ENCODE measurements at regions not wholly inside any gene's neighbourhood (a gene's known extent, or its start where the extent isn't known, plus 50 kb on each side); places are given as distances from the start of the nearest gene placed in this dataset.

GRCh38 chr22:48391171-48391711 lies 1436.4 kb downstream of the BRD1 start:
- Histone ChIP-seq H3K4me3 (ENCODE audit: low read length, poor library complexity, severe bottlenecking) (no peak overlapping the region), H3K9me3 (ENCODE audit: insufficient read depth, low read depth, low read length) (peaks cover 10% of the 10 kb centered on the region; the same call in 1 of the 2 replicates), H3K4me1 (ENCODE audit: insufficient read depth, low read length, poor library complexity, severe bottlenecking) (no peaks in the 10 kb centered on the region), H2AFZ (ENCODE audit: low read length) (no peak overlapping the region), H3K36me3 (ENCODE audit: insufficient read depth, low read length) (no peaks in the 10 kb centered on the region), H3K9me2 (replicated peaks; ENCODE audit: low read depth, low read length) (no peaks in the 10 kb centered on the region), H3K79me2 (ENCODE audit: insufficient read depth, low read length) (no peaks in the 10 kb centered on the region), H3K27me3 (ENCODE audit: insufficient read depth, low read length, poor library complexity, severe bottlenecking) (no peaks in the 10 kb centered on the region), H3K4me2 (ENCODE audit: low read depth, low read length, poor library complexity, severe bottlenecking) (no peak overlapping the region), H4K20me1 (ENCODE audit: insufficient read depth, low read length, poor library complexity, severe bottlenecking) (no peaks in the 10 kb centered on the region), H3K9ac (ENCODE audit: low read depth, low read length, poor library complexity, severe bottlenecking) (no peak overlapping the region), H3F3A (ENCODE audit: low read depth) (no peaks in the 10 kb centered on the region)
- no peak for TF ChIP-seq CTCF (conservative IDR thresholded peaks at IDR 0.05; ENCODE audit: low read length)
- TF ChIP-seq EZH2phosphoT487 (IDR thresholded peaks at IDR 0.05; ENCODE audit: borderline replicate concordance), result no peak

GRCh38 chr22:48389916-48390315 lies 1437.8 kb downstream of the BRD1 start:
- TF ChIP-seq CTCF (conservative IDR thresholded peaks at IDR 0.05; ENCODE audit: low read length), result no peak
- no peak for TF ChIP-seq EZH2phosphoT487 (IDR thresholded peaks at IDR 0.05; ENCODE audit: borderline replicate concordance)
- H3K27me3 ChIP-seq (ENCODE audit: insufficient read depth, low read length, poor library complexity, severe bottlenecking), result no peaks in the 10 kb centered on the region
- H3K4me2 ChIP-seq (ENCODE audit: low read depth, low read length, poor library complexity, severe bottlenecking), result no peak overlapping the region
- no peak overlapping the region for H3K4me3 ChIP-seq (ENCODE audit: low read length, poor library complexity, severe bottlenecking)
- no peaks in the 10 kb centered on the region for H3K36me3 ChIP-seq (ENCODE audit: insufficient read depth, low read length)
- H2AFZ ChIP-seq (ENCODE audit: low read length), result no peak overlapping the region
- no peaks in the 10 kb centered on the region for H4K20me1 ChIP-seq (ENCODE audit: insufficient read depth, low read length, poor library complexity, severe bottlenecking)
- H3F3A ChIP-seq (ENCODE audit: low read depth), result no peaks in the 10 kb centered on the region
- no peak overlapping the region for H3K9ac ChIP-seq (ENCODE audit: low read depth, low read length, poor library complexity, severe bottlenecking)
- H3K4me1 ChIP-seq (ENCODE audit: insufficient read depth, low read length, poor library complexity, severe bottlenecking), result no peaks in the 10 kb centered on the region
- no peaks in the 10 kb centered on the region for H3K79me2 ChIP-seq (ENCODE audit: insufficient read depth, low read length)
- H3K9me3 ChIP-seq (ENCODE audit: insufficient read depth, low read depth, low read length), result peaks cover 10% of the 10 kb centered on the region; the same call in 1 of the 2 replicates
- no peaks in the 10 kb centered on the region for H3K9me2 ChIP-seq (replicated peaks; ENCODE audit: low read depth, low read length)

- H3K79me2 ChIP-seq (ENCODE audit: insufficient read depth, low read length), result no peaks in the 10 kb centered on the region
- H2AFZ ChIP-seq (ENCODE audit: low read length), result no peak overlapping the region
- H3K36me3 ChIP-seq (ENCODE audit: insufficient read depth, low read length), result no peaks in the 10 kb centered on the region
- H3K9me3 ChIP-seq (ENCODE audit: insufficient read depth, low read depth, low read length), result peaks cover 20% of the 10 kb centered on the region; the same call in 1 of the 2 replicates
- no peaks in the 10 kb centered on the region for H3F3A ChIP-seq (ENCODE audit: low read depth)
- no peak overlapping the region for H3K4me2 ChIP-seq (ENCODE audit: low read depth, low read length, poor library complexity, severe bottlenecking)
- H3K9me2 ChIP-seq (replicated peaks; ENCODE audit: low read depth, low read length), result no peaks in the 10 kb centered on the region
- TF ChIP-seq EZH2phosphoT487 (IDR thresholded peaks at IDR 0.05; ENCODE audit: borderline replicate concordance), result no peak
- no peak for TF ChIP-seq CTCF (conservative IDR thresholded peaks at IDR 0.05; ENCODE audit: low read length)
- no peaks in the 10 kb centered on the region for H3K27me3 ChIP-seq (ENCODE audit: insufficient read depth, low read length, poor library complexity, severe bottlenecking)
- no peak overlapping the region for H3K9ac ChIP-seq (ENCODE audit: low read depth, low read length, poor library complexity, severe bottlenecking)
- no peaks in the 10 kb centered on the region for H4K20me1 ChIP-seq (ENCODE audit: insufficient read depth, low read length, poor library complexity, severe bottlenecking)
- H3K4me1 ChIP-seq (ENCODE audit: insufficient read depth, low read length, poor library complexity, severe bottlenecking), result no peaks in the 10 kb centered on the region
- no peak overlapping the region for H3K4me3 ChIP-seq (ENCODE audit: low read length, poor library complexity, severe bottlenecking)
Observed at GRCh38 chr22:48382197-48382596, 1445.5 kb downstream of the BRD1 start.
